ENCODE measurements at regions not wholly inside any gene's neighbourhood (a gene's known extent, or its start where the extent isn't known, plus 50 kb on each side); places are given as distances from the start of the nearest gene placed in this dataset.

DNA sequence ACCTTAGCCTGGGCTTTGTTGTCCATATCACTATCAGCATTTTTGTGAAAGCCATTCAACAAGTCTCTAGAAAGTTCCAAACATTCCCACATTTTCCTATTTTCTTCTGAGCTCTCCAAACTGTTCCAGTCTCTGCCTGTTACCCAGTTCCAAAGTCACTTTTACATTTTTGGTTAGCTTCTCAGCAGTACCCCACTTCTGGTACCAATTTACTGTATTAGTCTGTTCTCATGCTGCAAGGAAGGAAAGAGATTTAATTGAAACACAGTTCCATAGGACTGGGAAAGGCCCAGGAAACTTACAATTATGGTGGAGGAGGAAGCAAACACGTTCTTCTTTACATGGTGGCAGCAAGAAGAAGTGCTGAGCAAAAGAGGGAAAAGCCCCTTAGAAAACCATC is 247.2 kb upstream of the B3GALT2 start:
- no peaks in the 10 kb centered on the region for H3K27me3 ChIP-seq
- H3K4me3 ChIP-seq (ENCODE audit: low read depth, low read length): no peak overlapping the region
- TF ChIP-seq, protein P1, sequence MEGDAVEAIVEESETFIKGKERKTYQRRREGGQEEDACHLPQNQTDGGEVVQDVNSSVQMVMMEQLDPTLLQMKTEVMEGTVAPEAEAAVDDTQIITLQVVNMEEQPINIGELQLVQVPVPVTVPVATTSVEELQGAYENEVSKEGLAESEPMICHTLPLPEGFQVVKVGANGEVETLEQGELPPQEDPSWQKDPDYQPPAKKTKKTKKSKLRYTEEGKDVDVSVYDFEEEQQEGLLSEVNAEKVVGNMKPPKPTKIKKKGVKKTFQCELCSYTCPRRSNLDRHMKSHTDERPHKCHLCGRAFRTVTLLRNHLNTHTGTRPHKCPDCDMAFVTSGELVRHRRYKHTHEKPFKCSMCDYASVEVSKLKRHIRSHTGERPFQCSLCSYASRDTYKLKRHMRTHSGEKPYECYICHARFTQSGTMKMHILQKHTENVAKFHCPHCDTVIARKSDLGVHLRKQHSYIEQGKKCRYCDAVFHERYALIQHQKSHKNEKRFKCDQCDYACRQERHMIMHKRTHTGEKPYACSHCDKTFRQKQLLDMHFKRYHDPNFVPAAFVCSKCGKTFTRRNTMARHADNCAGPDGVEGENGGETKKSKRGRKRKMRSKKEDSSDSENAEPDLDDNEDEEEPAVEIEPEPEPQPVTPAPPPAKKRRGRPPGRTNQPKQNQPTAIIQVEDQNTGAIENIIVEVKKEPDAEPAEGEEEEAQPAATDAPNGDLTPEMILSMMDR (IDR thresholded peaks at IDR 0.05; ENCODE audit: low read depth, low read length): no peak
- no peaks in the 10 kb centered on the region for H3K36me3 ChIP-seq
- H3K9me3 ChIP-seq: peaks cover 6% of the 10 kb centered on the region; the same call in 1 of the 2 replicates
- no peak for DNase-seq
- H3K4me1 ChIP-seq: no peaks in the 10 kb centered on the region; the same call in 1 of the 2 replicates

DNA sequence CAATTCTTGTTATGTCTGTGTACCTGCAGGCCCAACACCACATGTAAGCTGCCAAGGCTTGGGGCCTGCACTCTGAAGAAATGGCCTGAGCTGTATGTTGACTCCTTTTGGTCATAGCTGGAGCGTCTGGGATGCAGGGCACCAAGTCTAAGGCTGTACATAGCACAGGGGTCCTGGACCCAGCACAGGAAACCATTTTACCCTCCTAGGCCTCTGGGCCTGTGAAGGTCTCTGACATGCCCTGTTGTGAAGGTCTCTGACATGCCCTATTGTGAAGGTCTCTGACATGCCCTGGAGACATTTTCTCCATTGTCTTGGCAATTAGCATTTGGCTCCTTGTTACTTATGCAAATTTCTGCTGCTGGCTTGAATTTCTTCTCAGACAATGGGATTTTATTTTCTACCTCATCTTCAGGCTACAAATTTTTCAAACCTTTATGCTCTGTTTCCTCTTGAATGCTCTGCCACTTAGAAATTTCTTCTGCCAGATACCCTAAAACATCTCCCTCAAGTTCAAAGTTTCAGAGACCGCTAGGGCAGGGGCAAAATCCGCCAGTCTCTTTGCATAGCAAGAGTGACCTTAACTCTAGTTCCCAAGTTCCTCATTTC is 246.7 kb upstream of the B3GALT2 start:
- H3K9me3 ChIP-seq: peaks cover 6% of the 10 kb centered on the region; the same call in 1 of the 2 replicates
- TF ChIP-seq, protein P1 (IDR thresholded peaks at IDR 0.05; ENCODE audit: low read depth, low read length): no peak
- no peaks in the 10 kb centered on the region for H3K36me3 ChIP-seq
- H3K4me3 ChIP-seq (ENCODE audit: low read depth, low read length): no peak overlapping the region
- H3K4me1 ChIP-seq: no peaks in the 10 kb centered on the region; the same call in 1 of the 2 replicates
- no peak for DNase-seq
- H3K27me3 ChIP-seq: no peaks in the 10 kb centered on the region

DNA sequence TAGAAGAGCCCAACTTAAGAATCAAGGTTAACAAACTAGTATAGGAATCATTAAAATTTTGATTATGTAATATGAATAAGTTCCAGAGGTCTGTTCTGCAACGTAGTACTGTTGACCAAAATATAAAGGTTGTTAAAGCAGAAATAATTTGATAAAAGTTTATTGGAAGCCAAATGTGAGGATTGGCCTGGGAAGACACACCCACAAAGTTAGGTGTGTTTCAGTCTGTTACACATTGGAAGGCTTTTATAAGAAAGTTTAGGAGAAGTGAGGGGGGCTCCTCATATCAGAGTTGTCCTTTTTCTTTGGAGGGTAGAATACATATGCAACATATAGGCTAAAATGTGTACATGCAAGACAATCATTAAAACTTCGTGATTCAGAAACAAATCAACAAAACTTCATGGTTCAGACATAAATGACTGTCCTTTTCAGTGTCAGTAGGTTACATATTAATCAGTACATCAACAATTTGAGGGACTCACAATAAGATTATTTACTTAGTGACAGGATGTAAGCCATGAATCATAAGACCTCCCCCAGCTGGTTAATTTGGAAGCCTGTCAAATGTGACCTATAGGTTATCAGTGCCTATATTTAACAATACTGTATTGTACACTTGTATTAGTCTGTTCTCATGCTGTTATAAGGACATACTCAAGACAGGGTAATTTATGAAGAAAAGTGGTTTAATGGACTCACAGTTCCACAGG is 245.0 kb upstream of the B3GALT2 start:
- TF ChIP-seq, protein P1 (IDR thresholded peaks at IDR 0.05; ENCODE audit: low read depth, low read length): no peak
- Histone ChIP-seq H3K27me3 (no peaks in the 10 kb centered on the region), H3K9me3 (peaks cover 6% of the 10 kb centered on the region; the same call in 1 of the 2 replicates), H3K4me3 (ENCODE audit: low read depth, low read length) (no peak overlapping the region), H3K4me1 (no peaks in the 10 kb centered on the region; the same call in 1 of the 2 replicates), H3K36me3 (no peaks in the 10 kb centered on the region)
- no peak for DNase-seq

DNA sequence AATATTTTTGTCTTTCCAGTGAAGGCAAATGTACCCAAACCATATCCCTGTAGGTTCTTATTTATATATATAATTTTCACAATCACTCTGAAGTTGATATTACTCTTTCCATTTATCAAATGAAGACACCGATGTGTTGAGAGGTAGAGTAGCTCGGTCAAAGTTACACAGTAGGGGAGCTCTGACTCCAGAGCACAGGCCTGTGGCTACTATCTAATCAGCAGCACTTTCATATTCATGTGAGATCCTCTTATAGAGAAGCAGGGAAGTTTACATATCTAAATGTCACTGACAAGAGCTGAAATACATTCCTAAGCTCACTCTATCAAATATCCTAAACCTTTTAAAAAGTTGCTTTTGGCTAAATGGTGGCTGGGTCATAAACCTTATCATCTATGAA is 241.1 kb upstream of the B3GALT2 start:
- no peak for DNase-seq
- H3K4me1 ChIP-seq: no peaks in the 10 kb centered on the region; the same call in 1 of the 2 replicates
- no peaks in the 10 kb centered on the region for H3K36me3 ChIP-seq
- TF ChIP-seq, protein P1 (IDR thresholded peaks at IDR 0.05; ENCODE audit: low read depth, low read length): no peak
- no peak overlapping the region for H3K4me3 ChIP-seq (ENCODE audit: low read depth, low read length)
- no peaks in the 10 kb centered on the region for H3K9me3 ChIP-seq
- H3K27me3 ChIP-seq: no peaks in the 10 kb centered on the region

DNA sequence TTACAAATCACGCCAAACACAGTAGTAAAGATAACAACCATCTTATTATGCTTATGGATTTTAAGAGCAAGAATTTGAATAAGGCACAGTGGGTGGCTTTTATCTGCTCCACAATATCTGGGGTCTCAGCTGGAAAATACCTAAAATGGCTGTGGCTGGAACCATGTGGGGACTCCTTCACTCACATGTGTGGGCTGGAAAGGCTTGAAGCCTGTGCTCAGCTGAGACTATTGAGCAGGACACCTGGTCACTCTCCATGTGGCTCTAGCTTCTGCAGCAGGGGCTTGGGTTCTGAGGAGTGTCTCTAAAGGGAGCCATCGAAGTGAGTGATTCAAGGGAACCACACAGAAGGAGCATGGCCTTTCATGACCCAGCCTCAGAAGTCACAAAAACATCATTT is 239.6 kb upstream of the B3GALT2 start:
- H3K4me3 ChIP-seq (ENCODE audit: low read depth, low read length): no peak overlapping the region
- TF ChIP-seq, protein P1 (IDR thresholded peaks at IDR 0.05; ENCODE audit: low read depth, low read length): no peak
- H3K9me3 ChIP-seq: no peaks in the 10 kb centered on the region
- H3K4me1 ChIP-seq: no peaks in the 10 kb centered on the region
- no peaks in the 10 kb centered on the region for H3K27me3 ChIP-seq
- no peak for DNase-seq
- H3K36me3 ChIP-seq: no peaks in the 10 kb centered on the region

DNA sequence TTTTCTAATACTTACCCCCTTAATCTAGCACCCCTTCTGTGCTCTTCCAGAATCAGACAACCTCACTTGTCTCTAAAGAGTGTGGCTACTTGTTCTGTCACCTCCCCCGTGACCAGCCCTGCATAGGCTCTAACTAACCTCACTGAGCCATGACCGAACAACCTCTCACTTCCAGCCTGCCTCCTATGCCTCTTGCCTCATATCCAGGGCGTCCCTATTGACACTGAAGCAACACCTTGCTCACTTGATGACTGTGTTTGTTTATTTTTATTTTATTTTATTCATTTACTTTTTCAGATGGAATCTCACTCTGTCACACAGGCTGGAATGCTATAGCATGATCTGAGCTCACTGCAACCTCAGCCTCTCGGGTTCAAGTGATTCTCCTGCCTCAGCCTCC is 235.1 kb upstream of the B3GALT2 start:
- DNase-seq: no peak
- Histone ChIP-seq H3K27me3 (no peaks in the 10 kb centered on the region), H3K9me3 (no peaks in the 10 kb centered on the region), H3K4me3 (ENCODE audit: low read depth, low read length) (no peak overlapping the region), H3K4me1 (no peaks in the 10 kb centered on the region; the same call in 1 of the 2 replicates), H3K36me3 (no peaks in the 10 kb centered on the region)
- TF ChIP-seq, protein P1 (IDR thresholded peaks at IDR 0.05; ENCODE audit: low read depth, low read length): no peak
